K562 (cell line): ENCODE measurements at regions not wholly inside any gene's neighbourhood (a gene's known extent, or its start where the extent isn't known, plus 50 kb on each side); places are given as distances from the start of the nearest gene placed in this dataset.

ENCODE experiments used
- ATAC-seq: fragments of 200-7000 bp; cut with Tn5 transposase; 3 replicates; pipeline ENCODE4 v1.9.1; 2020; ENCODE audit warnings: moderate library complexity
- BruUV-seq: library from RNA; stranded (reverse); fragments of 400-500 nt; replicated peaks from 2 replicates; lab custom pipeline; 2021; lab: Mats Ljungman, UMichigan
- CTCF ChIA-PET: fragments of 300-600 bp; formaldehyde crosslinking; extraction: SDS; loops from one replicate; lab custom pipeline; 2021; ENCODE audit warnings: low intra/inter-chr PET ratio; lab: Yijun Ruan, JAX
- POLR2A ChIA-PET: fragments of 300-600, 350-650 bp; sonication (Branson Sonifier 250); formaldehyde crosslinking; extraction: SDS; loops from one replicate; lab custom pipeline; 2021; ENCODE audit warnings: antibody characterized with exemption, inconsistent platforms; lab: Yijun Ruan, JAX
- DNase-seq, 4 experiments: peaks; one replicate each; pipeline versions ENCODE4 v3.0.0 to v3.0.0-alpha.2; 2011 to 2018; ENCODE audit warnings: low spot score in 3 of 4, mixed read lengths in 3 of 4; ENCODE audit errors: extremely low read depth in 1 of 4
- FAIRE-seq: peaks from 2 replicates; lab custom pipeline; 2011; peaks lifted over from hg19 to GRCh38; lab: Jason Lieb, UNC
- H2AFZ ChIP-seq: 2 replicates; pipeline ENCODE4 v1.6.0; 2011; ENCODE audit warnings: low read depth, low read length, control low read depth, inconsistent platforms
- H3K27ac ChIP-seq: fragments of 200-600 bp; 3 replicates; pipeline ENCODE4 v1.8.0; 2011; ENCODE audit warnings: low read depth, mild to moderate bottlenecking, control low read depth, inconsistent platforms, low read length, moderate library complexity, mixed read lengths; ENCODE audit errors: extremely low read depth
- H3K27me3 ChIP-seq, 2 experiments: fragments of 300-600 bp in 1 of 2; 2 replicates in 1 of 2; 3 replicates in 1 of 2; pipeline versions ENCODE4 v1.6.0 to v1.8.0; 2011; ENCODE audit warnings: inconsistent platforms in 2 of 2, low read length in 2 of 2, mild to moderate bottlenecking in 1 of 2, mixed read lengths in 1 of 2, moderate library complexity in 1 of 2; ENCODE audit not compliant: control insufficient read depth in 2 of 2, insufficient read depth in 2 of 2
- H3K36me3 ChIP-seq: fragments of 300-600 bp; 3 replicates; pipeline ENCODE4 v1.8.0; 2011; ENCODE audit warnings: mild to moderate bottlenecking, low read length, inconsistent platforms; ENCODE audit not compliant: control insufficient read depth, insufficient read depth
- H3K4me1 ChIP-seq, 2 experiments: fragments of 200-600 bp in 1 of 2; replicated peaks in 1 of 2; 2 replicates in 1 of 2; 3 replicates in 1 of 2; pipeline versions ENCODE4 v1.5.1 to v1.8.0; 2011; ENCODE audit warnings: inconsistent platforms in 2 of 2, low read length in 2 of 2, mild to moderate bottlenecking in 1 of 2, mixed read lengths in 1 of 2, moderate library complexity in 1 of 2; ENCODE audit not compliant: control insufficient read depth in 2 of 2, insufficient read depth in 2 of 2
- H3K4me2 ChIP-seq: 2 replicates; pipeline ENCODE4 v1.6.1; 2011; ENCODE audit warnings: low read length, control low read depth, inconsistent platforms, mixed read lengths; ENCODE audit not compliant: insufficient read depth
- H3K4me3 ChIP-seq: fragments of 200-600 bp; sonication (generic), shearing (Covaris generic); 2 replicates; pipeline ENCODE4 v1.5.1; 2016; ENCODE audit warnings: control low read depth, inconsistent platforms
- H3K79me2 ChIP-seq: fragments of 200-600 bp; 3 replicates; pipeline ENCODE4 v1.8.0; 2011; ENCODE audit warnings: low read length, inconsistent platforms; ENCODE audit not compliant: control insufficient read depth, insufficient read depth
- H3K9ac ChIP-seq, 2 experiments: 2 replicates each; pipeline versions ENCODE4 v1.6.0 to v1.6.1; 2011; ENCODE audit warnings: low read depth in 2 of 2, low read length in 2 of 2, control low read depth in 1 of 2, inconsistent platforms in 1 of 2, mild to moderate bottlenecking in 1 of 2, mixed read lengths in 1 of 2; ENCODE audit not compliant: insufficient read depth in 1 of 2
- H3K9me1 ChIP-seq: one replicate; pipeline ENCODE4 v1.6.0; 2011; ENCODE audit warnings: inconsistent platforms, mild to moderate bottlenecking, low read length, moderate library complexity; ENCODE audit not compliant: control insufficient read depth, insufficient read depth
- H3K9me3 ChIP-seq: replicated peaks from 2 replicates; pipeline ENCODE4 v1.5.1; 2011; ENCODE audit warnings: low read depth, low read length, inconsistent platforms; ENCODE audit not compliant: control insufficient read depth, insufficient read depth
- H4K20me1 ChIP-seq: replicated peaks from 2 replicates; pipeline ENCODE4 v1.6.1; 2011; ENCODE audit warnings: low read length, inconsistent platforms, mixed read lengths; ENCODE audit not compliant: control insufficient read depth, insufficient read depth
- FUS ChIP-seq: fragments of 200-400 bp; formaldehyde crosslinking; optimal IDR thresholded peaks from 2 replicates; pipeline ENCODE3; 2017; ENCODE audit warnings: low read depth, low read length
- GTF2E2 ChIP-seq: fragments of 200-800 bp; sonication (Bioruptor generic); IDR thresholded peaks from 2 replicates; pipeline ENCODE4 v1.6.1; 2016; ENCODE audit warnings: missing genetic modification characterization, missing compliant biosample characterization
- HIVEP1 ChIP-seq: fragments of 250-450 bp; sonication (Bioruptor Pico); IDR thresholded peaks from 2 replicates; pipeline ENCODE4 v1.4.0; 2020; ENCODE audit warnings: mild to moderate bottlenecking
- MITF ChIP-seq: IDR thresholded peaks from 2 replicates; pipeline ENCODE4 v1.6.1; 2014; ENCODE audit warnings: antibody characterized with exemption
- MTA1 ChIP-seq: fragments of 450-650 bp; IDR thresholded peaks from 2 replicates; pipeline ENCODE4 v1.6.1; 2017; ENCODE audit warnings: borderline replicate concordance
- MTF1 ChIP-seq: fragments of 250-450 bp; sonication (Bioruptor Pico); IDR thresholded peaks from 2 replicates; pipeline ENCODE4 v1.9.0; 2021; ENCODE audit warnings: moderate library complexity, mild to moderate bottlenecking, inconsistent platforms, borderline replicate concordance
- NR2C2 ChIP-seq, 2 experiments: fragments of 200-800 bp in 1 of 2; sonication (Bioruptor generic) in 1 of 2; sonication (generic) in 1 of 2; formaldehyde crosslinking in 1 of 2; IDR thresholded peaks; 2 replicates each; pipeline versions ENCODE4 v1.6.1 to v1.8.0; 2016 to 2022; ENCODE audit warnings: mild to moderate bottlenecking in 1 of 2, missing compliant biosample characterization in 1 of 2, missing genetic modification characterization in 1 of 2, missing genetic modification reagents in 1 of 2
- STAT5B ChIP-seq: fragments of 250-450 bp; sonication (Bioruptor Pico); IDR thresholded peaks from 2 replicates; pipeline ENCODE4 v1.8.0; 2021; ENCODE audit warnings: mild to moderate bottlenecking, inconsistent platforms
- TAL1 ChIP-seq: fragments of 450-650 bp; IDR thresholded peaks from 2 replicates; pipeline ENCODE4 v1.6.1; 2016; ENCODE audit warnings: mild to moderate bottlenecking
- ZBTB17 ChIP-seq: fragments of 450-650 bp; formaldehyde crosslinking; IDR thresholded peaks from 2 replicates; pipeline ENCODE4 v1.4.0; 2020; ENCODE audit warnings: mild to moderate bottlenecking
- ZC3H11A ChIP-seq: IDR thresholded peaks from 2 replicates; pipeline ENCODE4 v1.6.1; 2012; ENCODE audit warnings: low read depth, low read length, improper control_type of control experiment
- ZKSCAN1 ChIP-seq: fragments of 150-350 bp; IDR thresholded peaks from 2 replicates; pipeline ENCODE4 v1.6.1; 2016; ENCODE audit warnings: low read depth, low read length
- ZNF699 ChIP-seq: fragments of 250-450 bp; sonication (Bioruptor Pico); IDR thresholded peaks from 2 replicates; pipeline ENCODE4 v1.8.0; 2021; ENCODE audit warnings: mild to moderate bottlenecking, moderate library complexity; ENCODE audit not compliant: insufficient replicate concordance
- WGBS: fragments of 100-300 bp; shearing (Covaris generic); methylation state at CpG from one replicate; pipeline ENCODE4 v1.1.6; 2016; ENCODE audit warnings: low coverage, mixed read lengths; ENCODE audit not compliant: insufficient coverage; ENCODE audit errors: missing lambda C conversion rate; 5-methylcytosine and 5-hydroxymethylcytosine counted together
- in situ Hi-C: fragments of 300-500 bp; cut with MboI; formaldehyde crosslinking; loops from 4 replicates; pipeline ENCODE4 v1.15.0; 2018; ENCODE audit warnings: inconsistent platforms, mixed read lengths
- intact Hi-C: fragments of 100-400 bp; cut with micrococcal nuclease; formaldehyde crosslinking; loops from 2 replicates; pipeline ENCODE4 v1.14.2; 2022

DNA sequence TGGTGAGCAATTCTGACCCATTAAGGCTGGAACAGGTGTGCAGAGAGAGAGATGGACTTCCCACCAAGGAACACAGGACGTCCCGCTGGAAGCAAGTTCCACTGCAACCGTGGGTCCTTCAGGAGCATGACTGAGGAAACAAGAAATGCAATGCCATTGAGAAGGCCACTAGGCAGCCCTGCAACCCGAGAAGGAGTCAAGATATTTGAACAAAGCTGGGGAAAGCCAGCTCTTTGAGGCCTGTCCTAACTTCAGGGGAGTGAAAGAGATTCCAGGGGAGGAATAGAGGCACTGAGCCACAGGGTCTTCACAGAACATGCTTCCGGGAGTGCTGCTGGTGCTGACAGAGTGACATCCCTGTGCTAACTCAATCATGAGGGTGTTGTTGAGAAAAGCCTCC lies 153.8 kb upstream of the ZNF236 start:
- DNase-seq (no peak), FAIRE-seq (no peak), ATAC-seq (no peak)
- Histone ChIP-seq H3K4me3 (no peak overlapping the region), H2AFZ (no peak overlapping the region), H3K79me2 (no peaks in the 10 kb centered on the region), H3K27me3 (peaks cover 0 to 6% of the 10 kb centered on the region in 2 experiments; a peak in 1 of 5 replicates), H3K4me2 (no peak overlapping the region), H3K9ac (no peak overlapping the region), H3K36me3 (no peaks in the 10 kb centered on the region), H4K20me1 (no peaks in the 10 kb centered on the region), H3K27ac (no peak overlapping the region), H3K9me3 (no peaks in the 10 kb centered on the region), H3K9me1 (no peaks in the 10 kb centered on the region), H3K4me1 (no peaks in the 10 kb centered on the region)
- intact Hi-C loops (no loop called here), in situ Hi-C loops (no loop called here)
- POLR2A ChIA-PET, result no interaction called here
- BruUV-seq, result no TSS peak
- WGBS, result 0% methylated on average over 4 of the region's 5 CpGs
- CTCF ChIA-PET, result no interaction called here
- TF ChIP-seq MTF1 (CRISPR knock-in tag) (no peak), ZC3H11A (no peak), TAL1 (no peak), ZBTB17 (CRISPR knock-in tag) (no peak), FUS (no peak), MITF (no peak), ZNF699 (CRISPR knock-in tag) (no peak), STAT5B (CRISPR knock-in tag) (no peak), MTA1 (no peak), NR2C2 (CRISPR knock-in tag; IDR thresholded peaks at IDR 0.05) (no peak), NR2C2 (tag; IDR thresholded peaks at IDR 0.05) (no peak), ZKSCAN1 (no peak), GTF2E2 (no peak), HIVEP1 (no peak)
